ENCODE measurements at regions not wholly inside any gene's neighbourhood (a gene's known extent, or its start where the extent isn't known, plus 50 kb on each side); places are given as distances from the start of the nearest gene placed in this dataset.

DNA sequence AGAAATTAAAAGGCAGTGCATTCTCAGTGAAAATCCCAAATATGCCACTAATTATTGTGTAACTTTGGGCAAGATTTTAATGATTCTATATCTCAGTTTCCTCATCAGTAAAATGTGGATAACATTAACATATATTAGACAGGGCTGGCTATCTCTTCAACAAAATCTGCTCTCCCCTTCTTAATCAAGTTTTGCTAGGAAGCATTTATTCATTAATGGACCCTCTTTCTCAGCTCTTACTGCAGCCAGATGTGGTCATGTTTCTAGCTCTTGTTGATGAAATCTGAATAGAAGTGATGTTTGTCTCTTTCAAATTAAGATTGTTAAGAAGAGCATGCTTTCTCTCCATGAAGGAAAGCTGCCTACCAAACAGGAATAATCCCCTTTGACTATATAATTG lies 84.4 kb upstream of the PPFIA2 start:
- no peak for TF ChIP-seq ZFX (IDR thresholded peaks at IDR 0.05; ENCODE audit: borderline replicate concordance)
- TF ChIP-seq, protein P1, sequence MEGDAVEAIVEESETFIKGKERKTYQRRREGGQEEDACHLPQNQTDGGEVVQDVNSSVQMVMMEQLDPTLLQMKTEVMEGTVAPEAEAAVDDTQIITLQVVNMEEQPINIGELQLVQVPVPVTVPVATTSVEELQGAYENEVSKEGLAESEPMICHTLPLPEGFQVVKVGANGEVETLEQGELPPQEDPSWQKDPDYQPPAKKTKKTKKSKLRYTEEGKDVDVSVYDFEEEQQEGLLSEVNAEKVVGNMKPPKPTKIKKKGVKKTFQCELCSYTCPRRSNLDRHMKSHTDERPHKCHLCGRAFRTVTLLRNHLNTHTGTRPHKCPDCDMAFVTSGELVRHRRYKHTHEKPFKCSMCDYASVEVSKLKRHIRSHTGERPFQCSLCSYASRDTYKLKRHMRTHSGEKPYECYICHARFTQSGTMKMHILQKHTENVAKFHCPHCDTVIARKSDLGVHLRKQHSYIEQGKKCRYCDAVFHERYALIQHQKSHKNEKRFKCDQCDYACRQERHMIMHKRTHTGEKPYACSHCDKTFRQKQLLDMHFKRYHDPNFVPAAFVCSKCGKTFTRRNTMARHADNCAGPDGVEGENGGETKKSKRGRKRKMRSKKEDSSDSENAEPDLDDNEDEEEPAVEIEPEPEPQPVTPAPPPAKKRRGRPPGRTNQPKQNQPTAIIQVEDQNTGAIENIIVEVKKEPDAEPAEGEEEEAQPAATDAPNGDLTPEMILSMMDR (IDR thresholded peaks at IDR 0.05), result no peak

DNA sequence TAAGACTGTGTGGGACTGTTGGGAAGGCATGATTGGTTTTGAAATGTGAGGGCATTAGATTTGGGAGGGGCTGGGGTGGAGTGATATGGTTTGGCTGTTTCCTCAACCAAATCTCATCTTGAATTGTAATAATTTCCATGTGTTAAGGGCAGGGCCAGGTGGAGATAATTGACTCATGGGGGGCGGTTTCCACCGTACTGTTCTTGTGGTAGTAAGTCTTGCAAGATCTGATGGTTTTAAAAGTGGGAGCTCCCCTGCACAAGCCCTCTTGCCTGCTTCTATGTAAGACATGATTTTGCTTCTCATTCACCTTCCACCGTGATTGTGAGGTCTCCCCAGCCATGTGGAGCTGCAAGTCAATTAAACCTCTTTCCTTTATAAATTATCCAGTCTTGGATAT lies 76.6 kb upstream of the PPFIA2 start:
- no peak overlapping the region for H3K27ac ChIP-seq

More for the DNA sequence above, 84.4 kb upstream of the PPFIA2 start:
- H3K27ac ChIP-seq, result no peak overlapping the region

DNA sequence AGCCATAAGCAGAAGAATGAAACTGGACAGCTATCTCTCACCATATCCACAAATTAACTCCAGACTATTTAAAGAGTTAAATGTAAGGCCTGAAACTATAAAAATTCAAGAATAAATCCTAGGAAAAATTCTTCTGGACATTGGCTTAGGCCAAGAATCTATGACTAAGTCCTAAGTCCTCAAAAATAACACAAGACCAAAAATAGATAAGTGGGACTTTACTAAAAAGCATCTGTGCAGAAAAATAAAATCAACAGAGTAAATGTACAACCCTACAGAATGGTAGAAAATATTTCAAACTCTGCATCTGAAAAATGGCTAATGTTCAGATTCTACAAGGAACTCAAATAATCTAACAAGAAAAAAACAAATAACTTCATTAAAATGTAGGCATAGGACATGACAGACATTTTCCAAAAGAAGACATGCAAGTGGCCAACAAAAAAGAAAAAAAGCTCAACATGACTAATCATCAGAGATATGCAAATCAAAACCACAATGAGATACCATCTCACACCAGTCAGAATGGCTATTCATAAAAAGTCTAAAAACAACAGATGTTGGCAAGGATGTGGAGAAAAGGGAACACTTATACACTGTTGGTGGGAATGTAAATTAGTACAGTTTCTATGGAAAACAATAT lies 61.0 kb upstream of the PPFIA2 start:
- no peak overlapping the region for H3K27ac ChIP-seq
- TF ChIP-seq, protein P1 (IDR thresholded peaks at IDR 0.05), result no peak
- TF ChIP-seq ZFX (IDR thresholded peaks at IDR 0.05; ENCODE audit: borderline replicate concordance), result no peak

More for the DNA sequence above, 76.6 kb upstream of the PPFIA2 start:
- TF ChIP-seq, protein P1 (IDR thresholded peaks at IDR 0.05), result no peak
- no peak for TF ChIP-seq ZFX (IDR thresholded peaks at IDR 0.05; ENCODE audit: borderline replicate concordance)

DNA sequence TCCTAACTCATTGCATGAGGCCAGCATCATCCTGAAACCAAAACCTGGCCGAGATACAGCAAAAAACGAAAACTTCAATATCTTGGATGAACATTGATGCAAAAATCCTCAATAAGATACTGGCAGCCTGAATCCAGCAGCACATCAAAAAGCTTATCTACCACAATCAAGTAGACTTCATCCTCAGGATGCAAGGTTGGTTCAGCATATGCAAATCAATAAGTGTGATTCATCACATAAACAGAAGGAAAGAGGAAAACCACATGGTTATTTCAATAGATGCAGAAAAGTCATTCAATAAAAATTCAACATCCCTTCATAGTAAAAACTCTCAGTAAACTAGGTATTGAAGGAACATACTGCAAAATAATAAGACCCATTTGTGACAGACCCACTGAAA lies 56.5 kb upstream of the PPFIA2 start:
- H3K27ac ChIP-seq, result no peak overlapping the region
- TF ChIP-seq ZFX (IDR thresholded peaks at IDR 0.05; ENCODE audit: borderline replicate concordance), result no peak
- TF ChIP-seq, protein P1 (IDR thresholded peaks at IDR 0.05), result no peak

DNA sequence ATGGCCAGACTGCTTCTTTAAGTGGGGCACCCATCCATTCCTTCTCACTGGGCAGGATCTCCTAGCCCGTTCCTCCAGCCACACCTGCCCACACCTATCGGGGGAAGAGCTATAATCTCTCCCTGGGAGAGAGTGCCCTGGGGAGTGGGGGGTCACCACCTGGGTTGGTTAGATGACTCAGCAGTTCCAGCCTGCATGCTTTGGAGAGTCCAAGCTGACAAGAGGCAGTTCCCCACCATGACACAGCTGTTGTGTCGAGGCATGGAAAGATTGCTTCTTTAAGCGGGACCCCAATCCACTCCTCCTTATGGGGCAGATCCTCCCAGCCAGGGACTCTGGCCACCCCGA lies 52.6 kb upstream of the PPFIA2 start:
- TF ChIP-seq, protein P1 (IDR thresholded peaks at IDR 0.05), result no peak
- TF ChIP-seq ZFX (IDR thresholded peaks at IDR 0.05; ENCODE audit: borderline replicate concordance), result no peak
- no peak overlapping the region for H3K27ac ChIP-seq

DNA sequence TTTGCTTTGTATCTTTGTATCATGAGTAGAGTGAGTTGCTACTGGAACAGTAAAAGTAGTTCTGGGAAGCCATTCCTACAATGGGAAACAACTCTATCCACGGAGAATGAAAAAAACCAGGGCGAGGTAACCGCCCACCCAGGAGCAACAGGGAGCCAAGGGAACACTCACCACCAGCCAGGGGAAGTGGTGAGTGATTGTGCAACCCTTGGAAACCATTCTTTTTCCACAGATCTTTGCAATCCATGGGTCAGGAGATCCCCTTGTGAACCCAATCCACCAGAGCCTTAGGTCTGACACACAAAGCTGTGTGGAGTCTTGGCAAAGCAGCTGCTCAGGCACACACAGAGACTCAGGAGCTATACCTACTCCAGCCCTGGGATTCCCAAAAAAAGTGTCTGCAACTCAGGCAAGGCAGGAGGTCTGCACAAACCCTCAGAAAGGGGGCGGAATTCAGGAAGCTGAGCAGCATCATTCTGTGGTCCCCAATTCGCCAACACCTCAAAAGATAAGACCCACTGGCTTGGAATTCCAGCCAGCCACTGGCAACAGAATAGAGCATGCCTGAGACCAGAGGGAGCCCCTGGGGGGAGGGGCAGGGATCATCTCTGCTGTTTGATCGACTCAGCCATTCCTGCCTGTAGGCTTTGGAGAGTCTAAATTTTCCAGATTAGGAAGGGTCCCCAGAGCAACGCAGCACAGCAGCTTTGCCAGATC lies 52.1 kb upstream of the PPFIA2 start:
- no peak overlapping the region for H3K27ac ChIP-seq
- no peak for TF ChIP-seq ZFX (IDR thresholded peaks at IDR 0.05; ENCODE audit: borderline replicate concordance)
- TF ChIP-seq, protein P1 (IDR thresholded peaks at IDR 0.05), result no peak

All from 22Rv1 (cell line).